Transverse colon (tissue), 3 donors: ENCODE measurements at regions not wholly inside any gene's neighbourhood (a gene's known extent, or its start where the extent isn't known, plus 50 kb on each side); places are given as distances from the start of the nearest gene placed in this dataset.

Experiments
- CTCF ChIP-seq, 5 experiments: fragments of 200-600 bp in 3 of 5; fragments of 450-650 bp in 2 of 5; sonication (generic) in 3 of 5; IDR thresholded peaks; 1 replicate in 2 of 5; 2 replicates in 3 of 5; pipeline ENCODE4 v1.5.1; 2016 to 2017; ENCODE audit warnings: antibody characterized with exemption in 5 of 5, inconsistent platforms in 3 of 5, mild to moderate bottlenecking in 2 of 5, moderate library complexity in 1 of 5
- POLR2A ChIP-seq: fragments of 450-650 bp; IDR thresholded peaks from one replicate; pipeline ENCODE4 v1.6.1; 2016; ENCODE audit warnings: antibody characterized with exemption, mild to moderate bottlenecking, moderate library complexity

GRCh38 chr4:189825466-189825865 lies 115.2 kb upstream of the FRG1 start:
- no peak for TF ChIP-seq CTCF (IDR thresholded peaks at IDR 0.05)
- no peak for TF ChIP-seq POLR2A
